Kidney (tissue), 13 donors: ENCODE measurements at regions not wholly inside any gene's neighbourhood (a gene's known extent, or its start where the extent isn't known, plus 50 kb on each side); places are given as distances from the start of the nearest gene placed in this dataset.
A peak's percentile ranks its signal among the peaks of the same experiment; 100 is the strongest.

Experiments
- DNase-seq, 5 donors: peaks; one replicate each; pipeline ENCODE4 v3.0.0-alpha.2; 2013 to 2020
- FAIRE-seq: peaks from 2 replicates; lab custom pipeline; 2012; peaks lifted over from hg19 to GRCh38; lab: Jason Lieb, UNC
- H3K27ac ChIP-seq, 2 donors: one replicate each; pipeline ENCODE4 v1.7.0; 2013; ENCODE audit warnings: low read depth in 2 of 2, low read length in 2 of 2, inconsistent platforms in 1 of 2
- H3K27me3 ChIP-seq: one replicate; pipeline ENCODE4 v1.7.1; 2013; ENCODE audit warnings: low read length, inconsistent platforms; ENCODE audit not compliant: control insufficient read depth, insufficient read depth
- H3K36me3 ChIP-seq, 3 donors: one replicate each; pipeline versions ENCODE4 v1.7.0 to v1.7.1; 2013; ENCODE audit warnings: low read length in 3 of 3, control low read depth in 1 of 3, inconsistent platforms in 1 of 3; ENCODE audit not compliant: insufficient read depth in 3 of 3, control insufficient read depth in 2 of 3
- H3K4me1 ChIP-seq, 3 donors: one replicate each; pipeline versions ENCODE4 v1.7.0 to v1.7.1; 2013; ENCODE audit warnings: low read length in 3 of 3, inconsistent platforms in 1 of 3, low read depth in 1 of 3; ENCODE audit not compliant: control insufficient read depth in 2 of 3, insufficient read depth in 2 of 3
- H3K4me3 ChIP-seq, 3 donors: one replicate each; pipeline versions ENCODE4 v1.7.0 to v1.8.1; 2013; ENCODE audit warnings: low read length in 3 of 3, control low read depth in 1 of 3, inconsistent platforms in 1 of 3
- H3K9ac ChIP-seq, 3 donors: one replicate each; pipeline versions ENCODE4 v1.7.0 to v1.7.1; 2013; ENCODE audit warnings: low read length in 3 of 3, control low read depth in 1 of 3, inconsistent platforms in 1 of 3
- H3K9me3 ChIP-seq, 3 donors: one replicate each; pipeline versions ENCODE4 v1.7.0 to v1.7.1; 2013; ENCODE audit warnings: low read length in 3 of 3, control low read depth in 1 of 3, inconsistent platforms in 1 of 3; ENCODE audit not compliant: control insufficient read depth in 2 of 3, insufficient read depth in 1 of 3
- intact Hi-C: fragments of 100-400 bp; cut with DNase I; formaldehyde crosslinking; loops from one replicate; pipeline ENCODE4 v1.11.1; 2022
- TF ChIP-seq, protein P1 (sequence below): IDR thresholded peaks from 3 replicates; pipeline ENCODE4 v1.5.1; 2012; ENCODE audit warnings: mild to moderate bottlenecking, moderate library complexity, borderline replicate concordance; ENCODE audit not compliant: insufficient read depth; ENCODE audit errors: extremely low read depth
- donor health status: control.
- donor health status: control.
- donor health status: control.
- donor health status: control.
- donor health status: control.
- donor health status: DM: yes; HTN: yes; CAD: no.
- donor health status: Normal renal cell carcinoma (clear cell type).

DNA sequence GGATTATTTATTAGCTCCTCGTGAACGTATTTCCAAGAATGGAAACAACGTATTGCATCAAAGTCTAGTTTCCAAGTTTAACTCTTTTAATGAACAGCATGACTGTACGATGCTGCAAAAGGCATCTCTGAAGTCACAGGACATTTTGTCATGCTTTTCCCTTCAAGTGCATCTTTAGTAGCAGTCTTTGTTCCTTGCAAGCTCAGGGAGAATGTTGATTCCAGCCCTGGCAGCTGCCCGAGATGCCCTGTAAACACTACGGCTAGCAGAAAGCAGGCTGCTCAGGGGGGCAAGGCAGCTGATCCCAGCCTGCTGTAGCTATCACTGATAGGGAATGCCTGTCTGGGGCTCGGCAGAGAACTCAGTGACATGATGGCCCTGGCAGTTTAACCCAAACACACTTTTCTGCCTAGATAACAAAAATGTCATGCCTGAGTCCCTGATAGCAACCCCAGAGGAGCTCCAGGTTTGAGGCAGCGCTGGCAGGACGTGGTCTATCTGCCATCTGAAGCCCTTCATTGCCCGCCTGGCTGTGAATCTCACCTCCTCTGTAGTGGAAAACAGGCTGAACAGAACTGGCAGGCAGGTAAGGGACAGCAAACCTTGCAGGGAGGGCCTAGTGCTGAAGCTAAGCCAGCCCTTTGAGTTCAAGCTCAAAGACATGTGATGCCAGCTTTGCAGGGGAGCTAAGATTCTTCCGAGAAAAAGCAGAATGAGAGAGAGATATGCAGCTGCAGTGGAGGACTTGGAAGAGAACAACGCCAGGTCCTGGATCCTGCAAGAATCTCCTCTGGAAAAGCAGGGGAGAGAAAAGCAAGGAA is 264.6 kb downstream of the SNX10 start:
- Histone ChIP-seq H3K27me3 (no peaks in the 10 kb centered on the region), H3K9me3 (no peaks in the 10 kb centered on the region), H3K27ac (no peak overlapping the region), H3K9ac (no peak overlapping the region), H3K4me1 (no peaks in the 10 kb centered on the region), H3K4me3 (no peak overlapping the region), H3K36me3 (no peaks in the 10 kb centered on the region)
- intact Hi-C loops: no loop called here
- DNase-seq: peak in 3 of 5 donors; percentile 20 to 49 (median 46)
- FAIRE-seq: no peak
- TF ChIP-seq, protein P1, sequence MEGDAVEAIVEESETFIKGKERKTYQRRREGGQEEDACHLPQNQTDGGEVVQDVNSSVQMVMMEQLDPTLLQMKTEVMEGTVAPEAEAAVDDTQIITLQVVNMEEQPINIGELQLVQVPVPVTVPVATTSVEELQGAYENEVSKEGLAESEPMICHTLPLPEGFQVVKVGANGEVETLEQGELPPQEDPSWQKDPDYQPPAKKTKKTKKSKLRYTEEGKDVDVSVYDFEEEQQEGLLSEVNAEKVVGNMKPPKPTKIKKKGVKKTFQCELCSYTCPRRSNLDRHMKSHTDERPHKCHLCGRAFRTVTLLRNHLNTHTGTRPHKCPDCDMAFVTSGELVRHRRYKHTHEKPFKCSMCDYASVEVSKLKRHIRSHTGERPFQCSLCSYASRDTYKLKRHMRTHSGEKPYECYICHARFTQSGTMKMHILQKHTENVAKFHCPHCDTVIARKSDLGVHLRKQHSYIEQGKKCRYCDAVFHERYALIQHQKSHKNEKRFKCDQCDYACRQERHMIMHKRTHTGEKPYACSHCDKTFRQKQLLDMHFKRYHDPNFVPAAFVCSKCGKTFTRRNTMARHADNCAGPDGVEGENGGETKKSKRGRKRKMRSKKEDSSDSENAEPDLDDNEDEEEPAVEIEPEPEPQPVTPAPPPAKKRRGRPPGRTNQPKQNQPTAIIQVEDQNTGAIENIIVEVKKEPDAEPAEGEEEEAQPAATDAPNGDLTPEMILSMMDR: no peak

DNA sequence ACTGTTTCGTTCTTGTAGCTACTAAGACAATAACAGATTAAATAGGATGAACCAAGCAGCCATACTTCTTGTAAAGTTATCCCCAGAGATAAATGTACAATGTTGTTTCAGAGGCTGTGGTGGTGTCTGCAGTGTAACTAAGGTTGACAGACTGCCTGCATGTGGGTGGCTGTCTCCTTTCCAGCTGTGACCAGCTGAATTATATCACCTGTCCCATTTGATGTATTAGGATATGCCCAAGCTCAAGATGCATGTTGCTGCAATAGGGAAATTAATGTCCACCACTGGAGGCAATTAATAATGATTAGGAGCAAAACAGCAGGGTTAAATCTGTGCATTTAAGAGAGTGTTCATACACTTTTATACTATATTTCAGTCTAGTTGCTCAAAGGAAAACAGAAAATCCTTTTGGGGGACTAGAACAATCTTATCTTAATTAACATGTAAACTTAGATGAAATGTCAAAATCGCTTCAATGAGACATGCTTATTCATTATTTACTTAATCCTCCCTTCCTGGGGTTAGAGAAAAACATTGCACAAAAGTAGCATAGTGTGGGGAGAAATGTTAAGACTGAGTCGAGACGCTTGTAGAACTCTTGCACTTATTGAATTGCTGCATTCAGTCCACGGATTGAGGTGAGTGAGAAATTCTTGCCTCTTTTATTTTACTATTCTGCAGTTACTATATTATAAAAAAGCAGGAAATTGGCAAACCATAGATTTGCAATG is 269.0 kb downstream of the SNX10 start:
- DNase-seq (peak in 3 of 5 donors; percentile 58 to 84 (median 84)), FAIRE-seq (no peak)
- H3K4me1 ChIP-seq: no peaks in the 10 kb centered on the region
- H3K9me3 ChIP-seq: no peaks in the 10 kb centered on the region
- H3K27me3 ChIP-seq: no peaks in the 10 kb centered on the region
- TF ChIP-seq, protein P1: no peak
- no peak overlapping the region for H3K4me3 ChIP-seq
- H3K27ac ChIP-seq: no peak overlapping the region
- H3K9ac ChIP-seq: no peak overlapping the region
- H3K36me3 ChIP-seq: no peaks in the 10 kb centered on the region
- intact Hi-C loops: no loop called here

DNA sequence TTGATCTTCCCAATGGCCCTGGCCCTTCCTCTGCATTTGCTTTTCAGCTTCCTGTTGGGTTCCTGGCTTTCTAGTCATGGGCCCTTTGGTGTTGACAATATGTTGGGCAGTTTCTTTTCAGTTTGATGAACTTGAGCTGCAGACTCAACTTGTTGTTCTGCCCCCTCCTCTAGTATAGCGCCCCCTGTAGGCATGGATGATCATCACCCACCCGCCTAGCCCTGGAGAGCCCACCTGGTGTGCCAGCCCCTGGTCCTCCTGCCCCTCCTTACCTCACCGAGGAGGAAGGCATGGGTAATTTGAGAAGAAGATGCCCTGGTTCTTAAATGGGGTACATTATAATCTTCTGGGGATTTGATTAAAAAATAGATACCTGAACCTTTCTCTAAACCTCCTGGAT is 271.2 kb downstream of the SNX10 start:
- no peaks in the 10 kb centered on the region for H3K4me1 ChIP-seq
- no peaks in the 10 kb centered on the region for H3K9me3 ChIP-seq
- TF ChIP-seq, protein P1: no peak
- intact Hi-C loops: no loop called here
- DNase-seq (no peak), FAIRE-seq (no peak)
- no peak overlapping the region for H3K9ac ChIP-seq
- no peaks in the 10 kb centered on the region for H3K36me3 ChIP-seq
- H3K4me3 ChIP-seq: no peak overlapping the region
- no peak overlapping the region for H3K27ac ChIP-seq
- no peaks in the 10 kb centered on the region for H3K27me3 ChIP-seq
